ENCODE measurements at regions not wholly inside any gene's neighbourhood (a gene's known extent, or its start where the extent isn't known, plus 50 kb on each side); places are given as distances from the start of the nearest gene placed in this dataset.

GRCh38 chr2:215717501-215718381 lies 281.9 kb upstream of the FN1 start:
- no peaks in the 10 kb centered on the region for H3K27me3 ChIP-seq (ENCODE audit: control insufficient read depth, insufficient read depth, low read length)
- no peak for ATAC-seq
- no peaks in the 10 kb centered on the region for H3K36me3 ChIP-seq (ENCODE audit: control insufficient read depth, insufficient read depth, low read length)
- no peak for DNase-seq (ENCODE audit: low read depth, low spot score)
- in situ Hi-C loops (cut with HindIII; ENCODE audit: low pct_unique_long_range_greater_than_20kb, low sequenced_read_pairs) = no loop called here
- no peak overlapping the region for H3K27ac ChIP-seq (ENCODE audit: low read length)
- BruUV-seq (replicated peaks) = no TSS peak
- no peak overlapping the region for H3K4me3 ChIP-seq (ENCODE audit: low read depth in 2 of 2, low read length in 2 of 2)
- intact Hi-C loops (cut with micrococcal nuclease; ENCODE audit: unreplicated experiment) = no loop called here
- no peaks in the 10 kb centered on the region for H3K9me3 ChIP-seq (ENCODE audit: control insufficient read depth, insufficient read depth, low read depth, low read length)
- ChIA-PET CTCF (no interaction called here), POLR2A (no interaction called here)
- TF ChIP-seq TCF7L2 (IDR thresholded peaks at IDR 0.05; ENCODE audit: low read depth, low read length) = no peak
- no peaks in the 10 kb centered on the region for H3K4me1 ChIP-seq (ENCODE audit: control insufficient read depth, insufficient read depth, low read length)

DNA sequence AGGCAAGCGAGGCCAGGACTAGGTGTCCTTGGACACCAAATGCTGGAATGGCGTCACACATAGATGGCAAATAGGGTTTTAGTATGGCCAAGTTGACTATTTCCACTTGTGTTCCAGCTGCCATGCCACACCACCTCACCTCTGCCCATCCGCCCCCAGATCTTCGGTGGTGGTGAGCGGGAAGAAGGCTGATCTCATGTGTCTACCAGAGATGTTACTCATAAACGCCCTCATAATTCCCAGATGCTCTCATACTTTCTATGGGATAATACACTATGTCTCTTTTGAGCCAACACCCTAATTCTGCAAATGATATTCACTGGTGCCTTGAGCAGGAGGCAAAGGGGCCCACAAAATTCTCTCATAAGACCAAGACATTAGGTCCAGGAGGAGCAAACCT lies 281.1 kb upstream of the FN1 start:
- no TSS peak for BruUV-seq (replicated peaks)
- Histone ChIP-seq H3K4me3 (ENCODE audit: low read depth in 2 of 2, low read length in 2 of 2) (no peak overlapping the region), H3K9me3 (ENCODE audit: control insufficient read depth, insufficient read depth, low read depth, low read length) (no peaks in the 10 kb centered on the region), H3K27me3 (ENCODE audit: control insufficient read depth, insufficient read depth, low read length) (no peaks in the 10 kb centered on the region), H3K4me1 (ENCODE audit: control insufficient read depth, insufficient read depth, low read length) (no peaks in the 10 kb centered on the region), H3K36me3 (ENCODE audit: control insufficient read depth, insufficient read depth, low read length) (no peaks in the 10 kb centered on the region), H3K27ac (ENCODE audit: low read length) (no peak overlapping the region)
- no peak for DNase-seq (ENCODE audit: low read depth, low spot score)
- ATAC-seq = no peak
- ChIA-PET POLR2A (no interaction called here), CTCF (no interaction called here)
- TF ChIP-seq POLR2AphosphoS5 (IDR thresholded peaks at IDR 0.05; ENCODE audit: low read depth, low read length) = no peak
- TF ChIP-seq SIN3A (IDR thresholded peaks at IDR 0.05; ENCODE audit: borderline replicate concordance, insufficient read depth, low read depth, low read length) = no peak
- no peak for TF ChIP-seq TCF7L2 (IDR thresholded peaks at IDR 0.05; ENCODE audit: low read depth, low read length)
- no peak for TF ChIP-seq CTCF (IDR thresholded peaks at IDR 0.05)
- no peak for TF ChIP-seq REST (IDR thresholded peaks at IDR 0.05; ENCODE audit: insufficient read depth in 1 of 2, low read depth in 2 of 2, low read length in 1 of 2)
- in situ Hi-C loops (cut with HindIII; ENCODE audit: low pct_unique_long_range_greater_than_20kb, low sequenced_read_pairs) = no loop called here
- intact Hi-C loops (cut with micrococcal nuclease; ENCODE audit: unreplicated experiment) = no loop called here
